ENCODE measurements at regions not wholly inside any gene's neighbourhood (a gene's known extent, or its start where the extent isn't known, plus 50 kb on each side); places are given as distances from the start of the nearest gene placed in this dataset.

GRCh38 chr10:78754269-78755062 lies 314.3 kb upstream of the ZMIZ1 start:
- DNase-seq, result no peak

- DNase-seq, result no peak
These were observed 313.6 kb upstream of the ZMIZ1 start for GRCh38 chr10:78755063-78755701.

- DNase-seq, result no peak
These were observed 312.8 kb upstream of the ZMIZ1 start for GRCh38 chr10:78755877-78756455.

DNA sequence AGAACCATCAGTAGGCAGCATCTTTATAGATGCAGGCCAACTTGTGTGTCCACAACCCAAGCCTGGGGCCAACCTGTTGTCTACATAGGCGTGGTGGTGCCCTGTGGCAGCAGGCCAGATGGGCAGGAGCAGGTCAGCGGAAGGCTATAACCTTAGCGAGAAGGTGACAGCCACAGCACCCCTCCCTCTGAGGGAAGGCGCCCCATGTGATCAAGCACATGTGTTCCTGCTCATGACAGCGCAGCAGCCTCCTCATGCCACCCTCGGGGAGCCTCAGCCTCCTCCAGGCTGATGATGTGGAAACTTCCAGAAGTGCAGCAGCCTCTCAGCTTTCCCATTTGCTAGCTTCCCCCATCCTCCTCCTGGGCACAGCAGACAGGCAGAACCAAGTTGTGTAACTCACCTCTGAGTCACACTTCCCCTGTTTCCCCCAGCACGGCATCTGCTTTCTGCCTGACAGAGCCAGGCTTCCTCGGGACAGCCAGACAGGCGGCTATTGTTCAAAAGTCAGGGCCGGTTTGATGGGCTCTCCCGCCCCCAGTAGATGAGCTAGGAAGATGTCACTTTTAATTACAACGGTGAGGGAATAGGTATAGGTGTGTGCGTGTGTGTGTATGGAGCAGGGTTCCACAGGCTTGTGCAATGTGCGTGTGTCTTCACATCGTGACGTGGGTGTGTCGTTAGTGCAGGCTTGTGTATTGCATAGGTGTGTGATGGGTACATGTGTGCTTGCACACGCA lies 312.0 kb upstream of the ZMIZ1 start:
- DNase-seq, result peak; percentile 37

DNA sequence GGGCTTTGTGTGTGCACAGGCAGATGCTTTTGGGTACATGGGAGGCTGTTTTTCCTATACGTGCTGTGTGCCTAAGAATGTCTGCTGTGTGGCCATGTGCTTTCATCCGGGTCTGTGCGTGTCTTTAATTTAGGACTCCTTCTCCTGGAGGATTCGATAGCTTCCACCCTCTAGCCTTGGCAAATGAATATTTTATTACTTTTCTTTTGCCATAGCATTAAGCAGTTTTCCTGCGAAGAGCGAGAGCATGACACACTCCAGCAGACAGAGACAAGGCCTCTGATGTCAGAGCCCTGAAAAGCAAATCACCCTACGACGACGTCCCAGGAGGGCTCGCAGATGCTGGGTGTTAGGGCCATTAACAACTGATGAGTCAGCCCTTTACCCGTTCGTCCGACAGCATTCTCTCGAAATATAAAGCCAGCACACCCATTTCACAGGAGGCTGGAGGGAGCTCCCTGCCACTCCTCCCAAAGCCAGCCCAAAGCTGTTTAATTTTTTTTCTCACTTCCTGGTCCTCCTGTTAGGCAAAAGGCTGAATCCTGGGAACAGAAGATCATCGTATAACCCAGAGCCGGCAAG lies 311.3 kb upstream of the ZMIZ1 start:
- DNase-seq, result no peak

DNA sequence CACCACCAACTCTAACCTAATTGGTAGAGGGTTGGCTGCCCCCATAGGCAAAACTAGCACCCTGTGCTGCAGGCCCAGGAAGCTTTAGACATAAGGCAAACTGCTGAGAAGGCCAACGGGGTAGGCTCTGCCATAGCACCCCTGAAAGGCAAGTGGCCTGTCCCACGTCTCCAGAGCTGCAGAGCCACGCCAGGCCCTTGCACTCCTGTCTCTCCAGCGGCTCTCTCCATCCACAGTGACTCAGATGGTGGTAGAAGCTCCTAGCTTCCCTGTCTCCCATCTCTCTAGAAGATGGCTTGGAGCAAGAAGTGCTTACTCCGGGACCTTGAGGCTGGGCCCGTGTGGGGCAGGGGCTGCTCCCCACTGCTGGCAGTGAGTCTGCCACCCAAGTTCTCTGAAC lies 310.6 kb upstream of the ZMIZ1 start:
- DNase-seq, result no peak

DNA sequence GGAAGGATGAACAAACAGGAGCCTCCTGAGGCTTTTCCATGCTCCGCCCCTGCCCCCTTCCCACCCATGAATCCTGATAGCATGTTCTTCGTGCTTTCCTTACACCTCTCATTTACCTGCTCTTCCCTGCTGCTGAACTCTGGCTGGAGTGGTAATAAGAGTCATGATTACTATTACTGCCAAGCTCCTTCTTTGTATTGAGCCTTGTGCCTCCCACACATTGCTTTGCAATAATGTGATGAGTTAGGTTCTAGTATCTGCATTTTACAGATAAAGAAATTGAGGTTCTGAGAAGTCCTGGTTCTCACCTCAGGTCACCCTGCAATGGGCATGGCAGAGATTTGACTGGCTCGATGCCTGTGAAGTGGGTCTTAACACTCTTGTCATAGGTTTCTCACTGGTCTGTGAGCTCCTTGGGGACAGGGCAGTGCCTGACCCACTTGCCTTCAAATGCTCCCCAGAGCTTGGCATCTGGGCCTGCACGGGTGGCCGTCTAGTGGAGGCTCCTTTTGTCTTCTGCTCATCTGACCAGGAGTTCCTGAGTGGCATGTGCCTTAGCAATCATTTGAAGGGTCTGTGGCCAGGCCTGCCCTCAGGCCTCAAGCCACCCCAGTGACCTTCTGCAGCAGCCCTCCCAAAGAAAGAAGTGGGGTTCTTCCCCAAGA lies 309.2 kb upstream of the ZMIZ1 start:
- DNase-seq, result no peak

GRCh38 chr10:78760463-78761310 lies 308.1 kb upstream of the ZMIZ1 start:
- no peak for DNase-seq

DNA sequence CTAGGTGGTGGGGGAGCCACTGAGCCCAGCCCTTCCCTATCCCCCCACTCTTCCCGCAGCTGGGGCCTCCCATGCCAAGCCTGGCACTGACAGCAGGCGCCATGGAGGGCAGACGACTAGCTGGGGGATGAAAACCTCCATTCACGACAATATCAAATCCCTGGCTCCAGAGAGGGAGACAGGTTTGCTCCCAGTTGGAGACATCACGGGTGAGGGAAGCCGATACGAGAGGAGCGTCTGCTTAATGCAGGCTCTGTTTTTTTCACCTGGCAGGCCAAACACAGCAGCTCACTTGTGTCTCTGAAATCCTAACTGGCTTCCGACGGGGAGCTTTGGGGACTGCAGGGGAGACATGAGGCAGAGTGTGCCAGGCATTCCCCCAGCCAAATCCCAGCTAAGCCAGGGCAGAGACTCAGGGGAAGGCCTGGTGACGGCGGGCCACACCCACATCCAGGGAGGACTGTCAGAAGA lies 307.4 kb upstream of the ZMIZ1 start:
- DNase-seq, result no peak

DNA sequence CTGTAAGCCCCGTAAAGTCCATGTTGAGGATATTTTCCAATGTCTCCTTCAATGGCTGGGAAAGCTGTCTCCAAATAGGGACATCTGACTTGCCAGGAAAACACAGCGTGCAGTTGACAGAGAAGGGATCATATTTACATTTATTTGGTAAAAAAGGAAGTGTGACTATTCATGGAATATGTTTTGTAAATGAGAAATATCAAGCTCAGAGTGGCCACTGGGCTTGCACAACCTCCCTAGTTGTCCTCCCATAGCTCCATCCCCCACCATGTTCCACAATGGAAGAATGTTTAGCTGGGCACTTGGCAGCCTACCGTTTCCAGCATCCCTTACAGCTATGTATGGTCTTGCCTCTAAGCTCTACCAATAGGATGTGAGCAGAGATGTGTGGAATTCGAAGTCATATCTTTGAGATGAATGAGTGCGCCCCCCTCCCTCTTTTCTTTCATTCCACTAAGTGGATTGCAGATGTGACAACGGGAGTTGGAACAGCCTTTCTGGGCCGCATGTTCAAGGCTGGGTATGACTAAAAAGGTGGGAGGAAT lies 306.6 kb upstream of the ZMIZ1 start:
- DNase-seq, result no peak

- DNase-seq, result no peak
These were observed 305.5 kb upstream of the ZMIZ1 start for GRCh38 chr10:78763234-78763633.

- DNase-seq, result peak; percentile 73
These were observed 304.9 kb upstream of the ZMIZ1 start for GRCh38 chr10:78763651-78764395.

GRCh38 chr10:78764436-78764835 lies 304.3 kb upstream of the ZMIZ1 start:
- DNase-seq, result no peak

- no peak for DNase-seq
These were observed 303.8 kb upstream of the ZMIZ1 start for GRCh38 chr10:78764846-78765430.

DNA sequence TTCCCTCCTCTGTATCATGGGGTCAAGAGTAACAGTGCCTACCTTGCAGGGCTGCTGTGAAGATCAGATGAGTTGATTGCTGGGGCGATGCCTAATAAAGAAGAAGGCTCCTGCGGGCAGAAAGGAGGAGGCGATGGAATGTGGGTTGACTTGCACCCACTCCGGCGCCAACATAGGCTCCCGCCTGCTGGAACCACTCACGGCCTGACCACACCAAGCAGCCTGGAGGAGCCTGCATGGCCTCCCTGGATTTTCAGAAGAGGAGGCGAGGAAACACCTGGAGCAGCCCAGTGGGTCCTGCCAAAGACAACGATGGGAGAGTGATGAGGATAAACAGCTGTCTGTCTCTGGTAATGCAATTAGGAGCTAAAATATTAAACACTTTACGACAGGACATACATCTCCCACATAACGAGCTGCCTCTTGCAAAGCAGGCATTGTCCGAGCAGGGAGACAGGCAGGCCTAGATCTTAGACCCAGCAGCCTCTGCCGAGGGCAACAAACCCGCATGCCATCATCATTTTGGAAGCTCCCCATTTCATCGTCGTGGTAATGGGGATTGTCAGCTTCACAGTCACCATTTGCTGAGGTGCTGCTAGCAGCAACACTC lies 302.9 kb upstream of the ZMIZ1 start:
- no peak for DNase-seq

DNA sequence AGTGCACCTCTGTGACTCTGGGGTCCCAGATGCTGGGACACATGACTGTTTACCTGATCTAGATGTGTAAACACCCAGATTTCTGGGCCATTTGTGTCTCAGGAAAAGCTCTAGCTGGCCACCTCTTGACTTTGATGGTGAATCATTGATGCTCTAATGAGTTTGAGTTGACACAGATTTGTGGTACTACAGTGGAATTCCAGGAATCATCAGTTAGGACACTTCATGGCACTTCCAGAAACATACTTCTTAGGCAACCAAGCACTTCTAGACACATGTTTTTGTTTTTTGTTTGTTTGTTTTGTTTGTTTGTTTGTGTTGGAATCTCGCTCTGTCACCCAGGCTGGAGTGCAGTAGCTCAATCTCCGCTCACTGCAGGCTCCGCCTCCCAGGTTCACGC lies 302.2 kb upstream of the ZMIZ1 start:
- DNase-seq, result no peak

DNA sequence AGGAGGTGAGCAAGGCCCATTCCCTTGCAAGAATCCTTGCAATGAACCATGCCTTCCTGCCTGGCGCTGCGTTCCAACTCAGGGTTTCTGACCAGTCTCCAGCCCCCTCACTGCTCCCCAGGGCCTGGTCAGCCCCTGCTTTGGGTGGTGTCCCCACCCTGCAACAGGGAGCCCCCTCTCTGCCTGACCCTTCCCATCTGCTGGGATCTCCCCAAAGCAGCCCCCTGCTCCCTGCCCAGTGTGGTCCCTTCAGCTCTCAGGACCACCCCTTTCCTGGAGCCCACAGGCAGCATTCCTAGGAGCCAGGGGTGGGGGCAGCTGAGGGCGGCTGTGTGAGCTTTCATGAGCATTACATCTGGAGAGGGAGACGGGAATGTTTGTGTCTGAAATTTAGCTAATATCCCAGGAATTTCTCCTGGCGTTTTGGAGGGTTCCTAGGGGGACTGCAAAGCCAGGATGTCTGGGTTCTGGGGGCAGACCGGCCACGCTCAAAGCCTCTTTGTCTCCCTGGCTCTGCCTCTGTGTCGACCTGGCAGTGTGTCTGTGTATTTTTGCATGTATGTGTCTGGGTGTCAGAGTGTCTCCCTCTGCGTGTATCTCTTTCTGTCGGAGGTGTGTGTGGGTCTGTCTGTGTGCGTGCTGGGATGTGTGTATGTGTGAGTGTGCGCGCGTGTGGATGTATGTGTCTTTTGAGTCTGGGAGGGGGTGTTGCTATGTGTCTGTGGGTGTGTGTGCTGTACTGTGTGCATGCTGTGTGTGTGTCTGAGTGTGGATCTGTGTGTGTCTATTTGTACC lies 300.5 kb upstream of the ZMIZ1 start:
- no peak for DNase-seq

DNA sequence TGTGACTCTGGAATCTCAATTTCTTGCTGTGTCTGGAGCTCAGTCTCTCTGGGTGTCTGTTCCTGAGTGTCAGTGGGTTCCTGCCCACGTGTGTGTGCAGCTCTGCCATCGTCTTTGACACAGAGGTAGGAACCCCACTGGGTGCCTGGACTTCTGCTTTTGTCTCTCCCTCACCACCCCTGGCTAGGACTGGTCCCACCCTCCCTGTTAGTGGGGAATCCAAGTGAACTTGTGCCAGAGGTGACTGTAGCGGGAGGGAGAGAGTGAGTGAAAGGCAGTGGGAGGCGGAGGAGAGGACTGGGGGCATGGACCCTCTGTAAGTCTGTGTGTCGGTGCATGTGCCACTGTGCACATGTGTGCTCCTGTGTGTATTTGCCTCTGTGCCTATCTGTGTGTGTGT lies 299.9 kb upstream of the ZMIZ1 start:
- DNase-seq, result no peak

GRCh38 chr10:78769526-78769925 lies 299.2 kb upstream of the ZMIZ1 start:
- DNase-seq, result no peak

Data from stimulated activated CD4-positive, alpha-beta T cell treated with anti-CD3 and anti-CD28 coated beads, Interleukin-1b, Interleukin-23, amount 100 ng/mL, for 48 hours (primary cell).